GM18508 (cell line): ENCODE measurements at regions not wholly inside any gene's neighbourhood (a gene's known extent, or its start where the extent isn't known, plus 50 kb on each side); places are given as distances from the start of the nearest gene placed in this dataset.

Experiments
- ATAC-seq: cut with Tn5 transposase; IDR thresholded peaks from one replicate; pipeline ENCODE4 v1.9.1; 2021; ENCODE audit warnings: moderate number of reproducible peaks; ENCODE audit not compliant: insufficient read depth, unreplicated experiment

GRCh38 chr1:55718758-55719671 lies 503.9 kb upstream of the USP24 start:
- no peak for ATAC-seq

GRCh38 chr1:55717111-55717510 lies 501.9 kb upstream of the USP24 start:
- no peak for ATAC-seq

- ATAC-seq = no peak
These were observed 501.4 kb upstream of the USP24 start for GRCh38 chr1:55716610-55717009.

GRCh38 chr1:55716151-55716550 lies 501.0 kb upstream of the USP24 start:
- no peak for ATAC-seq

GRCh38 chr1:55714230-55714629 lies 499.1 kb upstream of the USP24 start:
- ATAC-seq = no peak

- no peak for ATAC-seq
These were observed 498.4 kb upstream of the USP24 start for GRCh38 chr1:55713516-55713915.

- no peak for ATAC-seq
These were observed 497.0 kb upstream of the USP24 start for GRCh38 chr1:55712148-55712547.

- no peak for ATAC-seq
These were observed 493.6 kb upstream of the USP24 start for GRCh38 chr1:55708781-55709180.

- ATAC-seq = no peak
These were observed 492.7 kb upstream of the USP24 start for GRCh38 chr1:55707846-55708245.

- ATAC-seq = no peak
These were observed 492.0 kb upstream of the USP24 start for GRCh38 chr1:55707196-55707595.

GRCh38 chr1:55706397-55706796 lies 491.2 kb upstream of the USP24 start:
- ATAC-seq = no peak

- ATAC-seq = no peak
These were observed 488.7 kb upstream of the USP24 start for GRCh38 chr1:55703726-55704363.

- no peak for ATAC-seq
These were observed 486.9 kb upstream of the USP24 start for GRCh38 chr1:55702064-55702463.

GRCh38 chr1:55700359-55701130 lies 485.4 kb upstream of the USP24 start:
- no peak for ATAC-seq

GRCh38 chr1:55699228-55699627 lies 484.1 kb upstream of the USP24 start:
- ATAC-seq = no peak

GRCh38 chr1:55697997-55698535 lies 482.9 kb upstream of the USP24 start:
- ATAC-seq = no peak

GRCh38 chr1:55696891-55697290 lies 481.7 kb upstream of the USP24 start:
- ATAC-seq = no peak

- no peak for ATAC-seq
These were observed 481.1 kb upstream of the USP24 start for GRCh38 chr1:55696181-55696754.

- no peak for ATAC-seq
These were observed 480.4 kb upstream of the USP24 start for GRCh38 chr1:55695552-55695951.

GRCh38 chr1:55695151-55695550 lies 480.0 kb upstream of the USP24 start:
- ATAC-seq = no peak
